Panc1 (cell line): ENCODE measurements at regions not wholly inside any gene's neighbourhood (a gene's known extent, or its start where the extent isn't known, plus 50 kb on each side); places are given as distances from the start of the nearest gene placed in this dataset.
"Not testable (repeated sequence)": the region's sequence is repeated elsewhere in the genome, so short reads cannot be mapped to it uniquely, and the experiment has no call there.

ENCODE experiments used
- ATAC-seq: fragments of 200-7000 bp; cut with Tn5 transposase; 2 replicates; pipeline ENCODE4 v1.9.1; 2020; ENCODE audit warnings: mild to moderate bottlenecking, moderate library complexity
- BruUV-seq: library from RNA; stranded (reverse); fragments of 400-500 nt; replicated peaks from 2 replicates; lab custom pipeline; 2021; lab: Mats Ljungman, UMichigan
- CTCF ChIA-PET: fragments of 300-600 bp; sonication (Branson Sonifier 250); formaldehyde crosslinking; loops from one replicate; lab custom pipeline; 2022; ENCODE audit warnings: antibody characterized with exemption; lab: Charles Lee
- POLR2A ChIA-PET: fragments of 300-600 bp; sonication (Branson Sonifier 250); formaldehyde crosslinking; loops from one replicate; lab custom pipeline; 2022; ENCODE audit warnings: antibody characterized with exemption; lab: Charles Lee
- DNase-seq: peaks from one replicate; pipeline ENCODE4 v3.0.0-alpha.2; 2010; ENCODE audit warnings: low read depth, low spot score
- H3K27ac ChIP-seq: 2 replicates; pipeline ENCODE4 v1.5.1; 2011; ENCODE audit warnings: mild to moderate bottlenecking, low read length, inconsistent platforms
- H3K27me3 ChIP-seq: fragments of 200-500 bp; sonication (Bioruptor generic); 2 replicates; pipeline ENCODE4 v1.6.0; 2014; ENCODE audit warnings: low read length, inconsistent platforms; ENCODE audit not compliant: control insufficient read depth, insufficient read depth
- H3K36me3 ChIP-seq: fragments of 200-500 bp; sonication (Bioruptor generic); 2 replicates; pipeline ENCODE4 v1.5.1; 2014; ENCODE audit warnings: inconsistent platforms, mild to moderate bottlenecking, low read length, moderate library complexity; ENCODE audit not compliant: control insufficient read depth, insufficient read depth
- H3K4me1 ChIP-seq: 2 replicates; pipeline ENCODE4 v1.5.1; 2011; ENCODE audit warnings: inconsistent platforms, mild to moderate bottlenecking, low read length, moderate library complexity; ENCODE audit not compliant: control insufficient read depth, insufficient read depth
- H3K4me3 ChIP-seq, 2 experiments: 2 replicates each; pipeline ENCODE4 v1.5.1; 2011 to 2012; ENCODE audit warnings: low read depth in 2 of 2, low read length in 2 of 2, mild to moderate bottlenecking in 2 of 2, inconsistent platforms in 1 of 2, moderate library complexity in 1 of 2
- H3K9me3 ChIP-seq: fragments of 200-500 bp; sonication (Bioruptor generic); 2 replicates; pipeline ENCODE4 v1.5.1; 2014; ENCODE audit warnings: low read depth, mild to moderate bottlenecking, inconsistent platforms, low read length, moderate library complexity; ENCODE audit not compliant: control insufficient read depth, insufficient read depth
- POLR2AphosphoS5 ChIP-seq: IDR thresholded peaks from 2 replicates; pipeline ENCODE4 v1.6.1; 2012; ENCODE audit warnings: mild to moderate bottlenecking, low read depth, low read length, moderate library complexity
- SIN3A ChIP-seq: IDR thresholded peaks from 2 replicates; pipeline ENCODE4 v1.6.1; 2012; ENCODE audit warnings: low read depth, mild to moderate bottlenecking, low read length, moderate library complexity, borderline replicate concordance; ENCODE audit not compliant: insufficient read depth
- TCF7L2 ChIP-seq: IDR thresholded peaks from 2 replicates; pipeline ENCODE4 v1.6.1; 2011; ENCODE audit warnings: mild to moderate bottlenecking, low read depth, low read length, inconsistent platforms
- in situ Hi-C: cut with HindIII; loops from 2 replicates; pipeline ENCODE4 v1.10.0; 2016; ENCODE audit warnings: low sequenced_read_pairs, low pct_unique_long_range_greater_than_20kb
- intact Hi-C: fragments of 100-400 bp; cut with micrococcal nuclease; formaldehyde crosslinking; loops from one replicate; pipeline ENCODE4 v1.10.0; 2022; ENCODE audit not compliant: unreplicated experiment
- TF ChIP-seq, protein P1 (sequence below): fragments of 450-650 bp; IDR thresholded peaks from 2 replicates; pipeline ENCODE4 v1.5.1; 2017; ENCODE audit warnings: mild to moderate bottlenecking
- TF ChIP-seq, protein P2 (sequence below), 2 experiments: IDR thresholded peaks; 2 replicates each; pipeline ENCODE4 v1.6.1; 2011 to 2012; ENCODE audit warnings: low read depth in 2 of 2, control low read depth in 1 of 2, low read length in 1 of 2, mild to moderate bottlenecking in 1 of 2, moderate library complexity in 1 of 2; ENCODE audit not compliant: insufficient read depth in 1 of 2

DNA sequence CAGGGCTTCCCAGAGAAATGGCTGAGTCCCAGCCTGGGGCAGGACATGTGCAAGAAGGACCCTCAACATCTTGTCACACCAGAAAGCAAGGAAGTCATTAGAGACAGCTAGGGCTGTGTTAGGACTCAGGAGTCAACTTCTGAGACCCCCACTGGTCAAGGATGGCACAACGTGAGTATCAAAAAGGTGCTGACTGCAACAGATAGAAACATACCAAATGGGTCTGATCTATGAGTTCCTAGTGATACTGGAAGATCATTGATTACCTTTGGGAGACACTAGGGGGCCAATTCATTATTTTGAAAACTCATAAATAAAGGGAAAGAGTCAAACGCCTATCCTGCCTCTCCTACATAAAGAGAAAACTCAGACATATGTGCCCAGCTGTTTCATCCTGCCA, 73.5 kb upstream of the GJB6 start:
- no peak for DNase-seq
- intact Hi-C loops, result no loop called here

DNA sequence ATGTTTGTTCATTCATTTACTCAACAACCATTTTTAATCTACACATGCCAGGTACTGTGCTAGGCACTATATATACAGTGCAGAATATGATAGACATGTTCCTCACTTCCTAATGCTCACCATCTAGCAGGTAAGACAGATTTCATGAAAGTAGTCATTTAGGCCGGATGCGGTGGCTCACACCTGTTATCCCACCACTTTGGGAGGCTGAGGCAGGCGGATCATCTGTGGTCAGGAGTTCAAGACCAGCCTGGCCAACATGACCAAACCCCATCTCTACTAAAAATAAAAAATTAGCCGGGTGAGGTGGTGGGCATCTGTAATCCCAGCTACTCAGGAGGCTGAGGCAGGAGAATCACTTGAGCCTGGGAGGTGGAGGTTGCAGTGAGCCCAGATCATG, 71.9 kb upstream of the GJB6 start:
- ATAC-seq, intact Hi-C loops, H3K4me1 ChIP-seq, DNase-seq, POLR2A ChIA-PET, H3K27ac ChIP-seq, CTCF ChIA-PET, H3K27me3 ChIP-seq, H3K36me3 ChIP-seq, BruUV-seq, H3K4me3 ChIP-seq, in situ Hi-C loops, H3K9me3 ChIP-seq: not testable (repeated sequence)

More for the DNA sequence above, 73.5 kb upstream of the GJB6 start:
- no peak overlapping the region for H3K4me3 ChIP-seq
- ATAC-seq, result no peak
- no peaks in the 10 kb centered on the region for H3K36me3 ChIP-seq
- in situ Hi-C loops, result no loop called here
- TF ChIP-seq, protein P1, sequence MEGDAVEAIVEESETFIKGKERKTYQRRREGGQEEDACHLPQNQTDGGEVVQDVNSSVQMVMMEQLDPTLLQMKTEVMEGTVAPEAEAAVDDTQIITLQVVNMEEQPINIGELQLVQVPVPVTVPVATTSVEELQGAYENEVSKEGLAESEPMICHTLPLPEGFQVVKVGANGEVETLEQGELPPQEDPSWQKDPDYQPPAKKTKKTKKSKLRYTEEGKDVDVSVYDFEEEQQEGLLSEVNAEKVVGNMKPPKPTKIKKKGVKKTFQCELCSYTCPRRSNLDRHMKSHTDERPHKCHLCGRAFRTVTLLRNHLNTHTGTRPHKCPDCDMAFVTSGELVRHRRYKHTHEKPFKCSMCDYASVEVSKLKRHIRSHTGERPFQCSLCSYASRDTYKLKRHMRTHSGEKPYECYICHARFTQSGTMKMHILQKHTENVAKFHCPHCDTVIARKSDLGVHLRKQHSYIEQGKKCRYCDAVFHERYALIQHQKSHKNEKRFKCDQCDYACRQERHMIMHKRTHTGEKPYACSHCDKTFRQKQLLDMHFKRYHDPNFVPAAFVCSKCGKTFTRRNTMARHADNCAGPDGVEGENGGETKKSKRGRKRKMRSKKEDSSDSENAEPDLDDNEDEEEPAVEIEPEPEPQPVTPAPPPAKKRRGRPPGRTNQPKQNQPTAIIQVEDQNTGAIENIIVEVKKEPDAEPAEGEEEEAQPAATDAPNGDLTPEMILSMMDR, result no peak; the same call in 1 of the 2 replicates
- TF ChIP-seq POLR2AphosphoS5 (no peak), SIN3A (no peak), TCF7L2 (no peak)
- TF ChIP-seq, protein P2, sequence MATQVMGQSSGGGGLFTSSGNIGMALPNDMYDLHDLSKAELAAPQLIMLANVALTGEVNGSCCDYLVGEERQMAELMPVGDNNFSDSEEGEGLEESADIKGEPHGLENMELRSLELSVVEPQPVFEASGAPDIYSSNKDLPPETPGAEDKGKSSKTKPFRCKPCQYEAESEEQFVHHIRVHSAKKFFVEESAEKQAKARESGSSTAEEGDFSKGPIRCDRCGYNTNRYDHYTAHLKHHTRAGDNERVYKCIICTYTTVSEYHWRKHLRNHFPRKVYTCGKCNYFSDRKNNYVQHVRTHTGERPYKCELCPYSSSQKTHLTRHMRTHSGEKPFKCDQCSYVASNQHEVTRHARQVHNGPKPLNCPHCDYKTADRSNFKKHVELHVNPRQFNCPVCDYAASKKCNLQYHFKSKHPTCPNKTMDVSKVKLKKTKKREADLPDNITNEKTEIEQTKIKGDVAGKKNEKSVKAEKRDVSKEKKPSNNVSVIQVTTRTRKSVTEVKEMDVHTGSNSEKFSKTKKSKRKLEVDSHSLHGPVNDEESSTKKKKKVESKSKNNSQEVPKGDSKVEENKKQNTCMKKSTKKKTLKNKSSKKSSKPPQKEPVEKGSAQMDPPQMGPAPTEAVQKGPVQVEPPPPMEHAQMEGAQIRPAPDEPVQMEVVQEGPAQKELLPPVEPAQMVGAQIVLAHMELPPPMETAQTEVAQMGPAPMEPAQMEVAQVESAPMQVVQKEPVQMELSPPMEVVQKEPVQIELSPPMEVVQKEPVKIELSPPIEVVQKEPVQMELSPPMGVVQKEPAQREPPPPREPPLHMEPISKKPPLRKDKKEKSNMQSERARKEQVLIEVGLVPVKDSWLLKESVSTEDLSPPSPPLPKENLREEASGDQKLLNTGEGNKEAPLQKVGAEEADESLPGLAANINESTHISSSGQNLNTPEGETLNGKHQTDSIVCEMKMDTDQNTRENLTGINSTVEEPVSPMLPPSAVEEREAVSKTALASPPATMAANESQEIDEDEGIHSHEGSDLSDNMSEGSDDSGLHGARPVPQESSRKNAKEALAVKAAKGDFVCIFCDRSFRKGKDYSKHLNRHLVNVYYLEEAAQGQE (IDR thresholded peaks at IDR 0.05; ENCODE audit: insufficient read depth in 1 of 2, low read depth in 2 of 2, low read length in 1 of 2), result no peak
- H3K4me1 ChIP-seq, result no peaks in the 10 kb centered on the region
- POLR2A ChIA-PET, result no interaction called here
- CTCF ChIA-PET, result no interaction called here
- H3K27me3 ChIP-seq, result no peaks in the 10 kb centered on the region
- no peak overlapping the region for H3K27ac ChIP-seq
- no peaks in the 10 kb centered on the region; the same call in 1 of the 2 replicates for H3K9me3 ChIP-seq
- no TSS peak for BruUV-seq

DNA sequence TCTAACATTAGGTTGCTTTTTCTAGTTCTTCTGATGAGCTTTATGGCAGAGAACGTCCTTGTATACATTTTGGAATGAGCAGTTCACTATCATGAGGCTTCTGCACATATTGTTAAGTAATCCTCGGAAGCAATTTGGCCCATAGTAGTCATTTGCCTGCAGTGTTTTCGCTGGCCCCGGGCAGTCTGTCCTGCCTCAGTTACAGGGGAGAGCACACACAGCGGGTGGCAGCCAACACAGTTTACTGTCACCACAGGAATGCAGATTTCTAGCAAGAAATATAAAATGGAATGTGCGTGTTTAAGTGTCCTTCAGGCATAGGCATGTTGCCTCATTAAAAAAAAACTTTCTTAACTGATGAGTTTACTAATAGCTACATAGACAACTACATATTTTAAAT, 71.5 kb upstream of the GJB6 start:
- intact Hi-C loops (no loop called here), in situ Hi-C loops (no loop called here)
- Histone ChIP-seq H3K4me1 (no peaks in the 10 kb centered on the region), H3K9me3 (no peaks in the 10 kb centered on the region; the same call in 1 of the 2 replicates), H3K36me3 (no peaks in the 10 kb centered on the region), H3K27ac (no peak overlapping the region), H3K4me3 (no peak overlapping the region), H3K27me3 (no peaks in the 10 kb centered on the region)
- DNase-seq (no peak), ATAC-seq (no peak)
- TF ChIP-seq TCF7L2, result no peak
- TF ChIP-seq SIN3A, result no peak
- no peak for TF ChIP-seq POLR2AphosphoS5
- TF ChIP-seq, protein P2 (IDR thresholded peaks at IDR 0.05; ENCODE audit: insufficient read depth in 1 of 2, low read depth in 2 of 2, low read length in 1 of 2), result no peak
- TF ChIP-seq, protein P1, result no peak
- ChIA-PET CTCF (no interaction called here), POLR2A (no interaction called here)
- no TSS peak for BruUV-seq
